AG04449 (cell line): ENCODE measurements at regions not wholly inside any gene's neighbourhood (a gene's known extent, or its start where the extent isn't known, plus 50 kb on each side); places are given as distances from the start of the nearest gene placed in this dataset.
"Not testable (repeated sequence)": the region's sequence is repeated elsewhere in the genome, so short reads cannot be mapped to it uniquely, and the experiment has no call there.

Experiments used
- CTCF ChIA-PET: fragments of 350-600 bp; formaldehyde crosslinking; extraction: SDS; loops from one replicate; lab custom pipeline; 2021; ENCODE audit warnings: antibody characterized with exemption; lab: Yijun Ruan, JAX
- POLR2A ChIA-PET: fragments of 400-600, 350-600 bp; formaldehyde crosslinking; extraction: SDS; loops from one replicate; lab custom pipeline; 2020; ENCODE audit warnings: antibody characterized with exemption, inconsistent platforms; lab: Yijun Ruan, JAX
- DNase-seq: peaks from one replicate; pipeline ENCODE4 v3.0.0-alpha.2; 2010; ENCODE audit warnings: low read depth, low spot score
- H3K4me3 ChIP-seq: 2 replicates; pipeline ENCODE4 v1.5.1; 2011; ENCODE audit warnings: low read depth, mild to moderate bottlenecking, control low read depth, low read length
- CTCF ChIP-seq: IDR thresholded peaks from one replicate; pipeline ENCODE4 v1.5.1; 2011; ENCODE audit warnings: mild to moderate bottlenecking, moderate library complexity, low read length, control low read depth, inconsistent platforms; ENCODE audit not compliant: insufficient read depth; ENCODE audit errors: missing control alignments

GRCh38 chr19:28687296-28687695 is 525.7 kb downstream of the UQCRFS1 start:
- ChIA-PET POLR2A (no interaction called here), CTCF (no interaction called here)
- no peak overlapping the region for H3K4me3 ChIP-seq
- no peak for TF ChIP-seq CTCF
- DNase-seq, result no peak

GRCh38 chr19:28686756-28687155 is 526.2 kb downstream of the UQCRFS1 start:
- no peak for TF ChIP-seq CTCF
- CTCF ChIA-PET, result no interaction called here

GRCh38 chr19:28685802-28686201 is 527.1 kb downstream of the UQCRFS1 start:
- H3K4me3 ChIP-seq, result no peak overlapping the region
- ChIA-PET CTCF (no interaction called here), POLR2A (no interaction called here)
- no peak for DNase-seq
- TF ChIP-seq CTCF, result no peak

More at GRCh38 chr19:28686756-28687155, 526.2 kb downstream of the UQCRFS1 start:
- DNase-seq, result no peak
- no peak overlapping the region for H3K4me3 ChIP-seq
- POLR2A ChIA-PET, result no interaction called here

- DNase-seq, CTCF ChIA-PET, POLR2A ChIA-PET: not testable (repeated sequence)
Observed at GRCh38 chr19:28685077-28685476, 527.9 kb downstream of the UQCRFS1 start.

GRCh38 chr19:28680111-28680510 is 532.8 kb downstream of the UQCRFS1 start:
- H3K4me3 ChIP-seq, result no peak overlapping the region
- POLR2A ChIA-PET, result no interaction called here
- TF ChIP-seq CTCF, result no peak
- CTCF ChIA-PET, result no interaction called here
- no peak for DNase-seq

More at GRCh38 chr19:28685077-28685476, 527.9 kb downstream of the UQCRFS1 start:
- H3K4me3 ChIP-seq, result not testable (repeated sequence)

- DNase-seq, result no peak
- POLR2A ChIA-PET, result no interaction called here
- CTCF ChIA-PET, result no interaction called here
- TF ChIP-seq CTCF, result no peak
- no peak overlapping the region for H3K4me3 ChIP-seq
Observed at GRCh38 chr19:28670836-28671235, 542.1 kb downstream of the UQCRFS1 start.

GRCh38 chr19:28669804-28670203 is 543.1 kb downstream of the UQCRFS1 start:
- CTCF ChIA-PET, result no interaction called here
- no peak for TF ChIP-seq CTCF
- DNase-seq, result no peak
- POLR2A ChIA-PET, result no interaction called here
- H3K4me3 ChIP-seq, result no peak overlapping the region
